H1 (cell line): ENCODE measurements at regions not wholly inside any gene's neighbourhood (a gene's known extent, or its start where the extent isn't known, plus 50 kb on each side); places are given as distances from the start of the nearest gene placed in this dataset.

Experiments
- CTCF ChIA-PET: fragments of 300-600 bp; sonication (Branson Sonifier 250); formaldehyde crosslinking; loops from one replicate; lab custom pipeline; 2021; ENCODE audit not compliant: partially characterized antibody; lab: Charles Lee
- POLR2A ChIA-PET: fragments of 300-600 bp; sonication (Branson Sonifier 250); formaldehyde crosslinking; loops from one replicate; lab custom pipeline; 2021; ENCODE audit warnings: inconsistent platforms; ENCODE audit not compliant: partially characterized antibody; lab: Charles Lee
- DNase-seq, 2 experiments: peaks; one replicate each; pipeline versions ENCODE4 v3.0.0 to v3.0.0-alpha.2; 2010 to 2022; ENCODE audit warnings: low spot score in 2 of 2, low read depth in 1 of 2, mixed read lengths in 1 of 2
- FAIRE-seq: peaks from 2 replicates; lab custom pipeline; 2011; peaks lifted over from hg19 to GRCh38; lab: Jason Lieb, UNC
- H2AFZ ChIP-seq: 2 replicates; pipeline ENCODE4 v1.8.1; 2012; ENCODE audit warnings: low read length, inconsistent platforms
- H2AK5ac ChIP-seq: 2 replicates; pipeline ENCODE4 v1.6.1; 2013; ENCODE audit warnings: low read depth, low read length
- H2BK120ac ChIP-seq: replicated peaks from 2 replicates; pipeline ENCODE3; 2013; ENCODE audit warnings: low read depth, low read length, inconsistent platforms
- H2BK12ac ChIP-seq: 2 replicates; pipeline ENCODE4 v1.6.1; 2013; ENCODE audit warnings: low read depth, low read length
- H2BK15ac ChIP-seq: 2 replicates; pipeline ENCODE4 v1.6.1; 2013; ENCODE audit warnings: low read length
- H2BK20ac ChIP-seq: 2 replicates; pipeline ENCODE4 v1.6.1; 2013; ENCODE audit warnings: low read length
- H2BK5ac ChIP-seq: 2 replicates; pipeline ENCODE4 v1.6.1; 2013; ENCODE audit warnings: low read depth, low read length
- H3K14ac ChIP-seq: 2 replicates; pipeline ENCODE4 v1.6.1; 2013; ENCODE audit warnings: inconsistent platforms; ENCODE audit not compliant: insufficient read length
- H3K18ac ChIP-seq: 2 replicates; pipeline ENCODE4 v1.6.1; 2013; ENCODE audit warnings: low read length; ENCODE audit errors: extremely low read depth
- H3K23ac ChIP-seq: 2 replicates; pipeline ENCODE4 v1.6.1; 2013; ENCODE audit warnings: inconsistent platforms; ENCODE audit not compliant: insufficient read length
- H3K23me2 ChIP-seq: 2 replicates; pipeline ENCODE4 v1.6.1; 2013; ENCODE audit warnings: low read depth, low read length
- H3K27ac ChIP-seq: 2 replicates; pipeline ENCODE4 v1.6.1; 2011; ENCODE audit warnings: low read depth, low read length, inconsistent platforms
- H3K27me3 ChIP-seq, 4 experiments: replicated peaks in 1 of 4; 1 replicate in 1 of 4; 2 replicates in 3 of 4; pipeline versions ENCODE4 v1.6.1 to v1.8.1; 2011 to 2013; ENCODE audit warnings: low read length in 3 of 4, mild to moderate bottlenecking in 3 of 4, inconsistent platforms in 2 of 4, mixed read lengths in 2 of 4, moderate library complexity in 1 of 4; ENCODE audit not compliant: control insufficient read depth in 3 of 4, insufficient read depth in 3 of 4; ENCODE audit errors: extremely low read depth in 1 of 4
- H3K36me3 ChIP-seq, 4 experiments: 2 replicates each; pipeline versions ENCODE4 v1.6.1 to v1.8.1; 2011 to 2013; ENCODE audit warnings: mild to moderate bottlenecking in 4 of 4, low read length in 3 of 4, moderate library complexity in 2 of 4, control low read depth in 1 of 4, inconsistent platforms in 1 of 4; ENCODE audit not compliant: insufficient read depth in 4 of 4, control insufficient read depth in 2 of 4
- H3K4ac ChIP-seq: replicated peaks from 2 replicates; pipeline ENCODE3; 2013; ENCODE audit warnings: low read length, low read depth, mixed read lengths, inconsistent platforms; ENCODE audit not compliant: insufficient read length
- H3K4me1 ChIP-seq, 4 experiments: replicated peaks in 1 of 4; 1 replicate in 1 of 4; 2 replicates in 3 of 4; pipeline versions ENCODE4 v1.6.1 to v1.8.1; 2011 to 2013; ENCODE audit warnings: low read length in 3 of 4, inconsistent platforms in 2 of 4, mixed read lengths in 1 of 4; ENCODE audit not compliant: insufficient read depth in 4 of 4, control insufficient read depth in 3 of 4
- H3K4me2 ChIP-seq, 2 experiments: 2 replicates each; pipeline versions ENCODE4 v1.6.1 to v1.8.1; 2011 to 2013; ENCODE audit warnings: low read depth in 2 of 2, low read length in 2 of 2, control low read depth in 1 of 2, inconsistent platforms in 1 of 2, mild to moderate bottlenecking in 1 of 2; ENCODE audit not compliant: insufficient read depth in 1 of 2
- H3K4me3 ChIP-seq, 4 experiments: fragments of 200-600, 300-600 bp in 1 of 4; sonication (generic), shearing (Covaris generic), sonication (Bioruptor Twin) in 1 of 4; 2 replicates each; pipeline versions ENCODE4 v1.5.1 to v1.8.1; 2011 to 2016; ENCODE audit warnings: low read length in 4 of 4, low read depth in 3 of 4, control low read depth in 2 of 4, inconsistent platforms in 2 of 4, mild to moderate bottlenecking in 2 of 4, mixed read lengths in 1 of 4, moderate library complexity in 1 of 4; ENCODE audit not compliant: insufficient read depth in 2 of 4; ENCODE audit errors: extremely low read depth in 1 of 4
- H3K56ac ChIP-seq: replicated peaks from 2 replicates; pipeline ENCODE3; 2013; ENCODE audit warnings: low read depth, mild to moderate bottlenecking, mixed read lengths, low read length, inconsistent platforms; ENCODE audit not compliant: insufficient read length
- H3K79me1 ChIP-seq: 2 replicates; pipeline ENCODE4 v1.6.1; 2013; ENCODE audit warnings: low read depth, low read length, control low read depth
- H3K79me2 ChIP-seq, 2 experiments: 2 replicates each; pipeline versions ENCODE4 v1.6.1 to v1.8.1; 2012 to 2013; ENCODE audit warnings: low read length in 2 of 2, mild to moderate bottlenecking in 2 of 2, inconsistent platforms in 1 of 2; ENCODE audit not compliant: insufficient read depth in 2 of 2, control insufficient read depth in 1 of 2
- H3K9ac ChIP-seq, 4 experiments: replicated peaks in 1 of 4; 1 replicate in 1 of 4; 2 replicates in 3 of 4; pipeline versions ENCODE4 v1.6.1 to v1.8.1; 2011 to 2013; ENCODE audit warnings: low read depth in 3 of 4, low read length in 3 of 4, control low read depth in 2 of 4, mild to moderate bottlenecking in 2 of 4, moderate library complexity in 2 of 4, inconsistent platforms in 1 of 4; ENCODE audit errors: extremely low read depth in 1 of 4
- H3K9me3 ChIP-seq, 2 experiments: 2 replicates each; pipeline versions ENCODE4 v1.6.1 to v1.8.1; 2012 to 2013; ENCODE audit warnings: mild to moderate bottlenecking in 2 of 2, moderate library complexity in 2 of 2, control low read depth in 1 of 2, inconsistent platforms in 1 of 2, low read depth in 1 of 2, low read length in 1 of 2, mixed read lengths in 1 of 2; ENCODE audit not compliant: insufficient read depth in 2 of 2
- H4K20me1 ChIP-seq, 2 experiments: replicated peaks in 1 of 2; 2 replicates each; pipeline versions ENCODE3 to v1.8.1; 2011 to 2013; ENCODE audit warnings: inconsistent platforms in 2 of 2, low read length in 2 of 2, mild to moderate bottlenecking in 1 of 2; ENCODE audit not compliant: insufficient read depth in 2 of 2, control insufficient read depth in 1 of 2
- H4K5ac ChIP-seq: 2 replicates; pipeline ENCODE4 v1.6.1; 2013; ENCODE audit warnings: low read length, low read depth, mixed read lengths, inconsistent platforms; ENCODE audit not compliant: insufficient read length
- H4K8ac ChIP-seq: 2 replicates; pipeline ENCODE4 v1.8.0; 2013; ENCODE audit warnings: mild to moderate bottlenecking, moderate library complexity, low read length, inconsistent platforms; ENCODE audit not compliant: insufficient read depth; ENCODE audit errors: extremely low read depth
- H4K91ac ChIP-seq: replicated peaks from 2 replicates; pipeline ENCODE3; 2013; ENCODE audit warnings: low read length, mixed read lengths, inconsistent platforms; ENCODE audit not compliant: insufficient read length
- ATF2 ChIP-seq: IDR thresholded peaks from 2 replicates; pipeline ENCODE4 v1.6.1; 2012; ENCODE audit warnings: low read length, inconsistent platforms
- BCL11A ChIP-seq, 2 experiments: IDR thresholded peaks; one replicate each; pipeline ENCODE4 v1.6.1; 2011; ENCODE audit warnings: low read depth in 2 of 2, low read length in 2 of 2, mild to moderate bottlenecking in 2 of 2
- BRCA1 ChIP-seq: IDR thresholded peaks from 2 replicates; pipeline ENCODE4 v1.6.1; 2012; ENCODE audit warnings: low read depth, low read length, improper control_type of control experiment
- FOSL1 ChIP-seq: IDR thresholded peaks from 2 replicates; pipeline ENCODE4 v1.6.1; 2011; ENCODE audit warnings: mild to moderate bottlenecking, low read depth, low read length, moderate library complexity; ENCODE audit not compliant: insufficient read depth
- KDM4A ChIP-seq: IDR thresholded peaks from one replicate; pipeline ENCODE4 v1.7.1; 2012; ENCODE audit warnings: low read depth, mild to moderate bottlenecking, moderate library complexity, low read length, inconsistent platforms; ENCODE audit not compliant: severe bottlenecking
- POU5F1 ChIP-seq: IDR thresholded peaks from 2 replicates; pipeline ENCODE4 v1.6.1; 2011; ENCODE audit warnings: low read depth, mild to moderate bottlenecking, low read length, moderate library complexity
- SAP30 ChIP-seq: fragments of 300-600 bp; sonication (generic); IDR thresholded peaks from 2 replicates; pipeline ENCODE4 v1.7.1; 2012; ENCODE audit warnings: low read length, moderate library complexity, mild to moderate bottlenecking, inconsistent platforms; ENCODE audit not compliant: insufficient read depth, insufficient replicate concordance
- SP2 ChIP-seq: IDR thresholded peaks from 2 replicates; pipeline ENCODE4 v1.6.1; 2012; ENCODE audit warnings: mild to moderate bottlenecking, low read length, inconsistent platforms
- SUZ12 ChIP-seq: fragments of 200-600 bp; sonication (generic); IDR thresholded peaks from 2 replicates; pipeline ENCODE4 v1.6.1; 2012; ENCODE audit warnings: mild to moderate bottlenecking, inconsistent platforms, low read length, moderate library complexity, mixed read lengths
- TAF1 ChIP-seq: IDR thresholded peaks from 2 replicates; pipeline ENCODE4 v1.6.1; 2011; ENCODE audit warnings: mild to moderate bottlenecking, low read depth, low read length
- TBP ChIP-seq: IDR thresholded peaks from 2 replicates; pipeline ENCODE4 v1.6.1; 2011; ENCODE audit warnings: low read depth, low read length, improper control_type of control experiment
- TCF12 ChIP-seq: IDR thresholded peaks from 2 replicates; pipeline ENCODE4 v1.6.1; 2011; ENCODE audit warnings: low read depth, mild to moderate bottlenecking, low read length
- WGBS, 2 experiments: shearing (Covaris generic) in 1 of 2; methylation state at CpG; one replicate each; pipeline versions ENCODE4 v1.1.6 to v1.1.7; 2013 to 2015; ENCODE audit warnings: low lambda C conversion rate in 2 of 2, mixed read lengths in 2 of 2, inconsistent platforms in 1 of 2, low coverage in 1 of 2, missing lambda C conversion rate in 1 of 2; ENCODE audit not compliant: insufficient replicate concordance in 2 of 2, insufficient coverage in 1 of 2, insufficient read length in 1 of 2; ENCODE audit errors: extremely low coverage in 1 of 2, missing lambda C conversion rate in 1 of 2; 5-methylcytosine and 5-hydroxymethylcytosine counted together

GRCh38 chr1:102500758-102501157 lies 504.0 kb upstream of the OLFM3 start (continued):
- no peak for TF ChIP-seq TAF1

- Histone ChIP-seq H2AFZ (no peak overlapping the region), H4K91ac (no peak overlapping the region), H2BK5ac (no peak overlapping the region), H3K23ac (no peak overlapping the region), H4K5ac (no peak overlapping the region), H3K23me2 (no peaks in the 10 kb centered on the region), H3K56ac (no peak overlapping the region), H2BK120ac (no peak overlapping the region), H3K4me3 (no peak overlapping the region), H3K18ac (no peak overlapping the region), H2BK15ac (no peak overlapping the region), H3K9ac (no peak overlapping the region), H3K4me1 (no peaks in the 10 kb centered on the region), H2BK12ac (no peak overlapping the region), H3K14ac (no peak overlapping the region), H4K20me1 (no peaks in the 10 kb centered on the region), H3K4ac (no peak overlapping the region), H3K79me2 (no peaks in the 10 kb centered on the region), H3K4me2 (no peak overlapping the region), H2BK20ac (no peak overlapping the region), H3K79me1 (no peaks in the 10 kb centered on the region), H3K9me3 (peaks cover 7 to 11% of the 10 kb centered on the region in 2 experiments), H3K36me3 (0 out of 8 replicates have a peak, but pooled peaks cover 0 to 4% (median 1%) of the 10 kb centered on the region in 4 experiments), H3K27ac (no peak overlapping the region), H4K8ac (no peak overlapping the region), H2AK5ac (no peak overlapping the region), H3K27me3 (no peaks in the 10 kb centered on the region)
- no peak for DNase-seq
- ChIA-PET POLR2A (no interaction called here), CTCF (no interaction called here)
- no peak for FAIRE-seq
- 94% methylated on average over 2 of the region's 2 CpGs; no CpG with 5 or more reads in 1 of the 2 experiments for WGBS, 2 experiments
- no peak for TF ChIP-seq KDM4A
- no peak for TF ChIP-seq TCF12
- no peak for TF ChIP-seq BRCA1
- TF ChIP-seq FOSL1, result no peak
- TF ChIP-seq TBP, result no peak
- no peak for TF ChIP-seq BCL11A (IDR thresholded peaks at IDR 0.05; ENCODE audit: low read depth in 2 of 2, low read length in 2 of 2)
- no peak for TF ChIP-seq ATF2
- TF ChIP-seq POU5F1, result no peak
- no peak for TF ChIP-seq SP2
- TF ChIP-seq SUZ12, result no peak
- TF ChIP-seq SAP30, result no peak
These were observed 502.2 kb upstream of the OLFM3 start for GRCh38 chr1:102498929-102499328.
